Activated naive CD4-positive, alpha-beta T cell treated with anti-CD3 and anti-CD28 coated beads, Interleukin-2, amount 50 U/mL, for 72 hours (primary cell): ENCODE measurements at regions not wholly inside any gene's neighbourhood (a gene's known extent, or its start where the extent isn't known, plus 50 kb on each side); places are given as distances from the start of the nearest gene placed in this dataset.
"Not testable (repeated sequence)": the region's sequence is repeated elsewhere in the genome, so short reads cannot be mapped to it uniquely, and the experiment has no call there.

ENCODE experiments used
- ATAC-seq, 2 donors: fragments of 150-1000 bp; cut with Tn5 transposase; 2 replicates each; pipeline ENCODE4 v1.10.0; 2021; ENCODE audit warnings: mild to moderate bottlenecking in 2 of 2, moderate library complexity in 2 of 2
- DNase-seq, 2 donors: peaks; one replicate each; pipeline ENCODE4 v3.0.0; 2021 to 2022; ENCODE audit warnings: low spot score in 2 of 2
- H3K27ac Mint-ChIP-seq, 2 donors: one replicate each; pipeline ENCODE4 v1.8.0; 2022; ENCODE audit warnings: mild to moderate bottlenecking in 2 of 2, mixed read lengths in 2 of 2
- H3K36me3 Mint-ChIP-seq, 2 donors: one replicate each; pipeline ENCODE4 v1.8.0; 2022; ENCODE audit warnings: mixed read lengths in 2 of 2
- H3K9me3 Mint-ChIP-seq, 2 donors: one replicate each; pipeline ENCODE4 v1.8.0; 2022; ENCODE audit warnings: mixed read lengths in 2 of 2

GRCh38 chr11:35046681-35047080 is 92.3 kb upstream of the CD44 start:
- H3K36me3 Mint-ChIP-seq: peaks cover 31 to 40% of the 10 kb centered on the region in 2 donors
- ATAC-seq (no peak), DNase-seq (no peak)
- peaks cover 8 to 12% of the 10 kb centered on the region in 2 donors for H3K9me3 Mint-ChIP-seq
- peak overlapping the region in 1 of 2 donors; percentile 77 for H3K27ac Mint-ChIP-seq

- Mint-ChIP-seq H3K27ac (peak overlapping the region; percentile 26 to 77), H3K9me3 (peaks cover 8 to 15% of the 10 kb centered on the region in 2 donors), H3K36me3 (peaks cover 31 to 45% of the 10 kb centered on the region in 2 donors)
- DNase-seq: no peak
- peak in 1 of 2 donors; percentile 14 for ATAC-seq
Observed at GRCh38 chr11:35047179-35047578, 91.8 kb upstream of the CD44 start.

- ATAC-seq (no peak), DNase-seq (no peak)
- H3K36me3 Mint-ChIP-seq: peaks cover 31 to 49% of the 10 kb centered on the region in 2 donors
- H3K27ac Mint-ChIP-seq: peak overlapping the region; percentile 26 to 77
- H3K9me3 Mint-ChIP-seq: peaks cover 8 to 19% of the 10 kb centered on the region in 2 donors
Observed at GRCh38 chr11:35047769-35048168, 91.2 kb upstream of the CD44 start.

GRCh38 chr11:35048346-35048745 is 90.6 kb upstream of the CD44 start:
- not testable (repeated sequence) for H3K27ac Mint-ChIP-seq

GRCh38 chr11:35049859-35050531 is 89.0 kb upstream of the CD44 start:
- peak overlapping the region; percentile 80 to 92 for H3K27ac Mint-ChIP-seq

More at GRCh38 chr11:35048346-35048745, 90.6 kb upstream of the CD44 start:
- ATAC-seq, DNase-seq: not testable (repeated sequence)
- H3K36me3 Mint-ChIP-seq: peaks cover 31 to 55% of the 10 kb centered on the region in 2 donors
- H3K9me3 Mint-ChIP-seq: peaks cover 8 to 19% of the 10 kb centered on the region in 2 donors

GRCh38 chr11:35050541-35050995 is 88.4 kb upstream of the CD44 start:
- ATAC-seq (peak; percentile 45 to 64), DNase-seq (no peak)
- H3K36me3 Mint-ChIP-seq: peaks cover 35 to 63% of the 10 kb centered on the region in 2 donors
- peaks cover 9 to 23% of the 10 kb centered on the region in 2 donors for H3K9me3 Mint-ChIP-seq
- H3K27ac Mint-ChIP-seq: peak overlapping the region; percentile 80 to 92

More at GRCh38 chr11:35049859-35050531, 89.0 kb upstream of the CD44 start:
- no peak for DNase-seq
- H3K9me3 Mint-ChIP-seq: peaks cover 8 to 19% of the 10 kb centered on the region in 2 donors
- peak; percentile 25 to 33 for ATAC-seq
- peaks cover 31 to 58% of the 10 kb centered on the region in 2 donors for H3K36me3 Mint-ChIP-seq

GRCh38 chr11:35056391-35057093 is 82.4 kb upstream of the CD44 start:
- Mint-ChIP-seq H3K27ac (no peak overlapping the region), H3K9me3 (peaks cover 18 to 30% of the 10 kb centered on the region in 2 donors), H3K36me3 (peaks cover 18 to 51% of the 10 kb centered on the region in 2 donors)
- no peak for DNase-seq
- ATAC-seq: no peak

- DNase-seq (no peak), ATAC-seq (peak; percentile 56 to 70)
- Mint-ChIP-seq H3K36me3 (peaks cover 18 to 38% of the 10 kb centered on the region in 2 donors), H3K9me3 (peaks cover 18 to 22% of the 10 kb centered on the region in 2 donors), H3K27ac (peak overlapping the region in 1 of 2 donors; percentile 68)
Observed at GRCh38 chr11:35057926-35058668, 80.9 kb upstream of the CD44 start.

GRCh38 chr11:35058669-35059434 is 80.1 kb upstream of the CD44 start:
- Mint-ChIP-seq H3K27ac (peak overlapping the region in 1 of 2 donors; percentile 68), H3K36me3 (peaks cover 18 to 36% of the 10 kb centered on the region in 2 donors)
- ATAC-seq: no peak

GRCh38 chr11:35061516-35062440 is 77.2 kb upstream of the CD44 start:
- H3K9me3 Mint-ChIP-seq: peaks cover 15 to 16% of the 10 kb centered on the region in 2 donors

More at GRCh38 chr11:35058669-35059434, 80.1 kb upstream of the CD44 start:
- DNase-seq: no peak
- peaks cover 18 to 22% of the 10 kb centered on the region in 2 donors for H3K9me3 Mint-ChIP-seq

GRCh38 chr11:35063488-35063931 is 75.5 kb upstream of the CD44 start:
- no peak overlapping the region for H3K27ac Mint-ChIP-seq
- H3K9me3 Mint-ChIP-seq: peaks cover 11 to 14% of the 10 kb centered on the region in 2 donors
- DNase-seq (no peak), ATAC-seq (no peak)
- H3K36me3 Mint-ChIP-seq: peaks cover 8 to 12% of the 10 kb centered on the region in 2 donors

More at GRCh38 chr11:35061516-35062440, 77.2 kb upstream of the CD44 start:
- no peak overlapping the region for H3K27ac Mint-ChIP-seq
- no peak for DNase-seq
- peaks cover 10 to 15% of the 10 kb centered on the region in 2 donors for H3K36me3 Mint-ChIP-seq
- ATAC-seq: no peak

- H3K9me3 Mint-ChIP-seq: peaks cover 5 to 12% of the 10 kb centered on the region in 2 donors
- ATAC-seq (no peak), DNase-seq (no peak)
- H3K36me3 Mint-ChIP-seq: peaks cover 6 to 8% of the 10 kb centered on the region in 2 donors
- H3K27ac Mint-ChIP-seq: no peak overlapping the region
Observed at GRCh38 chr11:35064114-35064800, 74.7 kb upstream of the CD44 start.

- DNase-seq (no peak), ATAC-seq (no peak)
- H3K27ac Mint-ChIP-seq: no peak overlapping the region
- peaks cover 15 to 25% of the 10 kb centered on the region in 2 donors for H3K9me3 Mint-ChIP-seq
- peaks cover 19 to 20% of the 10 kb centered on the region in 2 donors for H3K36me3 Mint-ChIP-seq
Observed at GRCh38 chr11:35065566-35065965, 73.4 kb upstream of the CD44 start.

- H3K27ac Mint-ChIP-seq: no peak overlapping the region
- no peak for DNase-seq
- peaks cover 15 to 28% of the 10 kb centered on the region in 2 donors for H3K9me3 Mint-ChIP-seq
- H3K36me3 Mint-ChIP-seq: peaks cover 24% of the 10 kb centered on the region in 2 donors
- no peak for ATAC-seq
Observed at GRCh38 chr11:35066030-35066429, 72.9 kb upstream of the CD44 start.
